GM18498 (cell line): ENCODE measurements at regions not wholly inside any gene's neighbourhood (a gene's known extent, or its start where the extent isn't known, plus 50 kb on each side); places are given as distances from the start of the nearest gene placed in this dataset.

ENCODE experiments used
- ATAC-seq: cut with Tn5 transposase; IDR thresholded peaks from one replicate; pipeline ENCODE4 v1.9.1; 2021; ENCODE audit warnings: mild to moderate bottlenecking, moderate library complexity; ENCODE audit not compliant: unreplicated experiment

- ATAC-seq: no peak
Observed at GRCh38 chr7:18200266-18200665, 172.6 kb upstream of the PRPS1L1 start.

GRCh38 chr7:18200855-18201254, 173.2 kb upstream of the PRPS1L1 start:
- ATAC-seq: no peak

GRCh38 chr7:18201350-18201749, 173.7 kb upstream of the PRPS1L1 start:
- no peak for ATAC-seq

GRCh38 chr7:18202315-18203045, 174.8 kb upstream of the PRPS1L1 start:
- ATAC-seq: peak; percentile 62

GRCh38 chr7:18206331-18206730, 178.7 kb upstream of the PRPS1L1 start:
- ATAC-seq: no peak

GRCh38 chr7:18208921-18209320, 181.3 kb upstream of the PRPS1L1 start:
- no peak for ATAC-seq

GRCh38 chr7:18210377-18210776, 182.7 kb upstream of the PRPS1L1 start:
- ATAC-seq: no peak

- ATAC-seq: no peak
Observed at GRCh38 chr7:18210788-18211187, 183.1 kb upstream of the PRPS1L1 start.

- ATAC-seq: no peak
Observed at GRCh38 chr7:18212308-18212707, 184.7 kb upstream of the PRPS1L1 start.

GRCh38 chr7:18212758-18213157, 185.1 kb upstream of the PRPS1L1 start:
- ATAC-seq: no peak

GRCh38 chr7:18213652-18214051, 186.0 kb upstream of the PRPS1L1 start:
- no peak for ATAC-seq

GRCh38 chr7:18216270-18216669, 188.6 kb upstream of the PRPS1L1 start:
- no peak for ATAC-seq

GRCh38 chr7:18221377-18222293, 194.0 kb upstream of the PRPS1L1 start:
- ATAC-seq: no peak

GRCh38 chr7:18222636-18223035, 195.0 kb upstream of the PRPS1L1 start:
- ATAC-seq: no peak

- no peak for ATAC-seq
Observed at GRCh38 chr7:18224138-18224537, 196.5 kb upstream of the PRPS1L1 start.

- ATAC-seq: no peak
Observed at GRCh38 chr7:18225067-18225466, 197.4 kb upstream of the PRPS1L1 start.

GRCh38 chr7:18226598-18226997, 199.0 kb upstream of the PRPS1L1 start:
- ATAC-seq: no peak

- ATAC-seq: no peak
Observed at GRCh38 chr7:18228686-18229085, 201.0 kb upstream of the PRPS1L1 start.

GRCh38 chr7:18230271-18230670, 202.6 kb upstream of the PRPS1L1 start:
- no peak for ATAC-seq

GRCh38 chr7:18231854-18232253, 204.2 kb upstream of the PRPS1L1 start:
- no peak for ATAC-seq

- ATAC-seq: no peak
Observed at GRCh38 chr7:18234519-18234918, 206.9 kb upstream of the PRPS1L1 start.

- ATAC-seq: no peak
Observed at GRCh38 chr7:18235819-18236218, 208.2 kb upstream of the PRPS1L1 start.
